ENCODE measurements at regions not wholly inside any gene's neighbourhood (a gene's known extent, or its start where the extent isn't known, plus 50 kb on each side); places are given as distances from the start of the nearest gene placed in this dataset.

GRCh38 chr14:98207415-98207814, 1064.6 kb downstream of the BCL11B start:
- Histone ChIP-seq H3K4me1 (no peaks in the 10 kb centered on the region), H3K36me3 (no peaks in the 10 kb centered on the region), H3K27me3 (no peaks in the 10 kb centered on the region), H3K9me3 (no peaks in the 10 kb centered on the region), H3K27ac (no peak overlapping the region), H3K4me3 (replicated peaks in 1 of 3) (no peak overlapping the region)
- TF ChIP-seq POLR2A (IDR thresholded peaks at IDR 0.05) (no peak), CTCF (IDR thresholded peaks at IDR 0.05) (no peak)
- no peak for DNase-seq
- 75 to 78% methylated on average over 7 to 10 of the region's 10 CpGs for WGBS, 2 donors
- intact Hi-C loops (cut with DNase I): no loop called here

- no peak for TF ChIP-seq CTCF (IDR thresholded peaks at IDR 0.05)
- no peak for TF ChIP-seq POLR2A (IDR thresholded peaks at IDR 0.05)
- DNase-seq: no peak
- H3K36me3 ChIP-seq: no peaks in the 10 kb centered on the region
- intact Hi-C loops (cut with DNase I): no loop called here
- no peaks in the 10 kb centered on the region for H3K9me3 ChIP-seq
- H3K27me3 ChIP-seq: no peaks in the 10 kb centered on the region
- H3K27ac ChIP-seq: no peak overlapping the region
- H3K4me1 ChIP-seq: no peaks in the 10 kb centered on the region
- no peak overlapping the region for H3K4me3 ChIP-seq (replicated peaks in 1 of 3)
These were observed 1063.8 kb downstream of the BCL11B start for GRCh38 chr14:98208211-98208611.

GRCh38 chr14:98208943-98209342, 1063.1 kb downstream of the BCL11B start:
- H3K4me1 ChIP-seq: no peaks in the 10 kb centered on the region
- no peak overlapping the region for H3K27ac ChIP-seq
- WGBS, 2 donors: 86 to 94% methylated on average over 4 of the region's 4 CpGs
- intact Hi-C loops (cut with DNase I): no loop called here
- H3K36me3 ChIP-seq: no peaks in the 10 kb centered on the region
- DNase-seq: no peak
- no peak overlapping the region for H3K4me3 ChIP-seq (replicated peaks in 1 of 3)
- no peaks in the 10 kb centered on the region for H3K27me3 ChIP-seq
- H3K9me3 ChIP-seq: no peaks in the 10 kb centered on the region
- TF ChIP-seq POLR2A (IDR thresholded peaks at IDR 0.05): no peak
- TF ChIP-seq CTCF (IDR thresholded peaks at IDR 0.05): no peak

- intact Hi-C loops (cut with DNase I): no loop called here
- 45 to 48% methylated on average over 12 of the region's 12 CpGs for WGBS, 2 donors
- no peaks in the 10 kb centered on the region for H3K27me3 ChIP-seq
- DNase-seq: peak in 1 of 2 donors; percentile 2
- H3K4me3 ChIP-seq (replicated peaks in 1 of 3): no peak overlapping the region
- no peaks in the 10 kb centered on the region for H3K9me3 ChIP-seq
- no peaks in the 10 kb centered on the region for H3K36me3 ChIP-seq
- no peaks in the 10 kb centered on the region for H3K4me1 ChIP-seq
- no peak overlapping the region for H3K27ac ChIP-seq
- TF ChIP-seq CTCF (IDR thresholded peaks at IDR 0.05) (no peak), POLR2A (IDR thresholded peaks at IDR 0.05) (no peak)
These were observed 1061.8 kb downstream of the BCL11B start for GRCh38 chr14:98210045-98210672.

GRCh38 chr14:98217530-98217929, 1054.5 kb downstream of the BCL11B start:
- H3K9me3 ChIP-seq: no peaks in the 10 kb centered on the region
- intact Hi-C loops (cut with DNase I): no loop called here
- H3K4me3 ChIP-seq (replicated peaks in 1 of 3): no peak overlapping the region
- no peaks in the 10 kb centered on the region for H3K4me1 ChIP-seq
- DNase-seq: no peak
- no peak for TF ChIP-seq CTCF (IDR thresholded peaks at IDR 0.05)
- no peak for TF ChIP-seq POLR2A (IDR thresholded peaks at IDR 0.05)
- no peaks in the 10 kb centered on the region for H3K36me3 ChIP-seq
- 88 to 89% methylated on average over 6 of the region's 6 CpGs for WGBS, 2 donors
- no peak overlapping the region for H3K27ac ChIP-seq
- no peaks in the 10 kb centered on the region for H3K27me3 ChIP-seq
